ENCODE measurements at regions not wholly inside any gene's neighbourhood (a gene's known extent, or its start where the extent isn't known, plus 50 kb on each side); places are given as distances from the start of the nearest gene placed in this dataset.

GRCh38 chr16:59168461-59169114 lies 434.5 kb upstream of the GOT2 start:
- TF ChIP-seq CTCF (IDR thresholded peaks at IDR 0.05) = no peak
- TF ChIP-seq POLR2A (IDR thresholded peaks at IDR 0.05; ENCODE audit: low read depth) = no peak
- no peak for TF ChIP-seq EP300 (IDR thresholded peaks at IDR 0.05)
